Right lobe of liver (tissue), 4 donors: ENCODE measurements at regions not wholly inside any gene's neighbourhood (a gene's known extent, or its start where the extent isn't known, plus 50 kb on each side); places are given as distances from the start of the nearest gene placed in this dataset.

Experiments used
- CTCF ChIP-seq, 4 donors: fragments of 200-600 bp in 3 of 4; fragments of 450-650 bp in 1 of 4; IDR thresholded peaks; one replicate each; pipeline versions ENCODE4 v1.5.1 to v1.8.0; 2016 to 2022; ENCODE audit warnings: antibody characterized with exemption in 4 of 4, mild to moderate bottlenecking in 2 of 4
- POLR2A ChIP-seq: fragments of 450-650 bp; IDR thresholded peaks from one replicate; pipeline ENCODE4 v1.6.1; 2017; ENCODE audit warnings: antibody characterized with exemption, mild to moderate bottlenecking
- donor health status: DM: no; HTN: no; CAD: no.
- donor health status: DM: no; HTN: no; CAD: no.
- donor health status: DM: no; HTN: yes; CAD: no.

- no peak for TF ChIP-seq POLR2A
- TF ChIP-seq CTCF (IDR thresholded peaks at IDR 0.05), result no peak
Measured at GRCh38 chr5:50968356-50969149, 302.1 kb downstream of the PARP8 start.
